K562 (cell line): ENCODE measurements at regions not wholly inside any gene's neighbourhood (a gene's known extent, or its start where the extent isn't known, plus 50 kb on each side); places are given as distances from the start of the nearest gene placed in this dataset.

Source experiments
- HLTF ChIP-seq: fragments of 450-650 bp; IDR thresholded peaks from 2 replicates; pipeline ENCODE4 v1.6.1; 2016
- PRMT5 ChIP-seq: sonication (generic); formaldehyde crosslinking; IDR thresholded peaks from 2 replicates; pipeline ENCODE4 v1.5.0; 2020; ENCODE audit warnings: missing genetic modification reagents
- ZNF263 ChIP-seq: sonication (generic); formaldehyde crosslinking; IDR thresholded peaks from 2 replicates; pipeline ENCODE4 v1.8.0; 2022; ENCODE audit warnings: mild to moderate bottlenecking, missing genetic modification reagents, borderline replicate concordance
- ZNF282 ChIP-seq: sonication (generic); formaldehyde crosslinking; IDR thresholded peaks from 2 replicates; pipeline ENCODE4 v1.8.1; 2023; ENCODE audit warnings: missing genetic modification reagents
- TF ChIP-seq, protein P1 (sequence below): fragments of 200-600 bp; sonication (generic); IDR thresholded peaks from one replicate; pipeline ENCODE4 v1.6.1; 2012; ENCODE audit warnings: mild to moderate bottlenecking, low read depth, low read length, inconsistent platforms
- TF ChIP-seq, protein P2 (sequence below), 2 experiments: fragments of 150-350 bp in 1 of 2; IDR thresholded peaks; 2 replicates each; pipeline ENCODE4 v1.6.1; 2012 to 2016; ENCODE audit warnings: low read depth in 2 of 2, low read length in 2 of 2, mild to moderate bottlenecking in 1 of 2, moderate library complexity in 1 of 2
- TF ChIP-seq, protein P3 (sequence below): sonication (generic); formaldehyde crosslinking; IDR thresholded peaks from 2 replicates; pipeline ENCODE4 v1.8.1; 2022; ENCODE audit warnings: missing genetic modification reagents
- TF ChIP-seq, protein P4 (sequence below): fragments of 450-650 bp; IDR thresholded peaks from 2 replicates; pipeline ENCODE4 v1.6.1; 2016

- TF ChIP-seq, protein P1, sequence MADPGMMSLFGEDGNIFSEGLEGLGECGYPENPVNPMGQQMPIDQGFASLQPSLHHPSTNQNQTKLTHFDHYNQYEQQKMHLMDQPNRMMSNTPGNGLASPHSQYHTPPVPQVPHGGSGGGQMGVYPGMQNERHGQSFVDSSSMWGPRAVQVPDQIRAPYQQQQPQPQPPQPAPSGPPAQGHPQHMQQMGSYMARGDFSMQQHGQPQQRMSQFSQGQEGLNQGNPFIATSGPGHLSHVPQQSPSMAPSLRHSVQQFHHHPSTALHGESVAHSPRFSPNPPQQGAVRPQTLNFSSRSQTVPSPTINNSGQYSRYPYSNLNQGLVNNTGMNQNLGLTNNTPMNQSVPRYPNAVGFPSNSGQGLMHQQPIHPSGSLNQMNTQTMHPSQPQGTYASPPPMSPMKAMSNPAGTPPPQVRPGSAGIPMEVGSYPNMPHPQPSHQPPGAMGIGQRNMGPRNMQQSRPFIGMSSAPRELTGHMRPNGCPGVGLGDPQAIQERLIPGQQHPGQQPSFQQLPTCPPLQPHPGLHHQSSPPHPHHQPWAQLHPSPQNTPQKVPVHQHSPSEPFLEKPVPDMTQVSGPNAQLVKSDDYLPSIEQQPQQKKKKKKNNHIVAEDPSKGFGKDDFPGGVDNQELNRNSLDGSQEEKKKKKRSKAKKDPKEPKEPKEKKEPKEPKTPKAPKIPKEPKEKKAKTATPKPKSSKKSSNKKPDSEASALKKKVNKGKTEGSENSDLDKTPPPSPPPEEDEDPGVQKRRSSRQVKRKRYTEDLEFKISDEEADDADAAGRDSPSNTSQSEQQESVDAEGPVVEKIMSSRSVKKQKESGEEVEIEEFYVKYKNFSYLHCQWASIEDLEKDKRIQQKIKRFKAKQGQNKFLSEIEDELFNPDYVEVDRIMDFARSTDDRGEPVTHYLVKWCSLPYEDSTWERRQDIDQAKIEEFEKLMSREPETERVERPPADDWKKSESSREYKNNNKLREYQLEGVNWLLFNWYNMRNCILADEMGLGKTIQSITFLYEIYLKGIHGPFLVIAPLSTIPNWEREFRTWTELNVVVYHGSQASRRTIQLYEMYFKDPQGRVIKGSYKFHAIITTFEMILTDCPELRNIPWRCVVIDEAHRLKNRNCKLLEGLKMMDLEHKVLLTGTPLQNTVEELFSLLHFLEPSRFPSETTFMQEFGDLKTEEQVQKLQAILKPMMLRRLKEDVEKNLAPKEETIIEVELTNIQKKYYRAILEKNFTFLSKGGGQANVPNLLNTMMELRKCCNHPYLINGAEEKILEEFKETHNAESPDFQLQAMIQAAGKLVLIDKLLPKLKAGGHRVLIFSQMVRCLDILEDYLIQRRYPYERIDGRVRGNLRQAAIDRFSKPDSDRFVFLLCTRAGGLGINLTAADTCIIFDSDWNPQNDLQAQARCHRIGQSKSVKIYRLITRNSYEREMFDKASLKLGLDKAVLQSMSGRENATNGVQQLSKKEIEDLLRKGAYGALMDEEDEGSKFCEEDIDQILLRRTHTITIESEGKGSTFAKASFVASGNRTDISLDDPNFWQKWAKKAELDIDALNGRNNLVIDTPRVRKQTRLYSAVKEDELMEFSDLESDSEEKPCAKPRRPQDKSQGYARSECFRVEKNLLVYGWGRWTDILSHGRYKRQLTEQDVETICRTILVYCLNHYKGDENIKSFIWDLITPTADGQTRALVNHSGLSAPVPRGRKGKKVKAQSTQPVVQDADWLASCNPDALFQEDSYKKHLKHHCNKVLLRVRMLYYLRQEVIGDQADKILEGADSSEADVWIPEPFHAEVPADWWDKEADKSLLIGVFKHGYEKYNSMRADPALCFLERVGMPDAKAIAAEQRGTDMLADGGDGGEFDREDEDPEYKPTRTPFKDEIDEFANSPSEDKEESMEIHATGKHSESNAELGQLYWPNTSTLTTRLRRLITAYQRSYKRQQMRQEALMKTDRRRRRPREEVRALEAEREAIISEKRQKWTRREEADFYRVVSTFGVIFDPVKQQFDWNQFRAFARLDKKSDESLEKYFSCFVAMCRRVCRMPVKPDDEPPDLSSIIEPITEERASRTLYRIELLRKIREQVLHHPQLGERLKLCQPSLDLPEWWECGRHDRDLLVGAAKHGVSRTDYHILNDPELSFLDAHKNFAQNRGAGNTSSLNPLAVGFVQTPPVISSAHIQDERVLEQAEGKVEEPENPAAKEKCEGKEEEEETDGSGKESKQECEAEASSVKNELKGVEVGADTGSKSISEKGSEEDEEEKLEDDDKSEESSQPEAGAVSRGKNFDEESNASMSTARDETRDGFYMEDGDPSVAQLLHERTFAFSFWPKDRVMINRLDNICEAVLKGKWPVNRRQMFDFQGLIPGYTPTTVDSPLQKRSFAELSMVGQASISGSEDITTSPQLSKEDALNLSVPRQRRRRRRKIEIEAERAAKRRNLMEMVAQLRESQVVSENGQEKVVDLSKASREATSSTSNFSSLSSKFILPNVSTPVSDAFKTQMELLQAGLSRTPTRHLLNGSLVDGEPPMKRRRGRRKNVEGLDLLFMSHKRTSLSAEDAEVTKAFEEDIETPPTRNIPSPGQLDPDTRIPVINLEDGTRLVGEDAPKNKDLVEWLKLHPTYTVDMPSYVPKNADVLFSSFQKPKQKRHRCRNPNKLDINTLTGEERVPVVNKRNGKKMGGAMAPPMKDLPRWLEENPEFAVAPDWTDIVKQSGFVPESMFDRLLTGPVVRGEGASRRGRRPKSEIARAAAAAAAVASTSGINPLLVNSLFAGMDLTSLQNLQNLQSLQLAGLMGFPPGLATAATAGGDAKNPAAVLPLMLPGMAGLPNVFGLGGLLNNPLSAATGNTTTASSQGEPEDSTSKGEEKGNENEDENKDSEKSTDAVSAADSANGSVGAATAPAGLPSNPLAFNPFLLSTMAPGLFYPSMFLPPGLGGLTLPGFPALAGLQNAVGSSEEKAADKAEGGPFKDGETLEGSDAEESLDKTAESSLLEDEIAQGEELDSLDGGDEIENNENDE, result no peak
- TF ChIP-seq ZNF282 (no peak), ZNF263 (CRISPR knock-in tag) (no peak), PRMT5 (CRISPR knock-in tag) (no peak), HLTF (no peak)
- TF ChIP-seq, protein P2, sequence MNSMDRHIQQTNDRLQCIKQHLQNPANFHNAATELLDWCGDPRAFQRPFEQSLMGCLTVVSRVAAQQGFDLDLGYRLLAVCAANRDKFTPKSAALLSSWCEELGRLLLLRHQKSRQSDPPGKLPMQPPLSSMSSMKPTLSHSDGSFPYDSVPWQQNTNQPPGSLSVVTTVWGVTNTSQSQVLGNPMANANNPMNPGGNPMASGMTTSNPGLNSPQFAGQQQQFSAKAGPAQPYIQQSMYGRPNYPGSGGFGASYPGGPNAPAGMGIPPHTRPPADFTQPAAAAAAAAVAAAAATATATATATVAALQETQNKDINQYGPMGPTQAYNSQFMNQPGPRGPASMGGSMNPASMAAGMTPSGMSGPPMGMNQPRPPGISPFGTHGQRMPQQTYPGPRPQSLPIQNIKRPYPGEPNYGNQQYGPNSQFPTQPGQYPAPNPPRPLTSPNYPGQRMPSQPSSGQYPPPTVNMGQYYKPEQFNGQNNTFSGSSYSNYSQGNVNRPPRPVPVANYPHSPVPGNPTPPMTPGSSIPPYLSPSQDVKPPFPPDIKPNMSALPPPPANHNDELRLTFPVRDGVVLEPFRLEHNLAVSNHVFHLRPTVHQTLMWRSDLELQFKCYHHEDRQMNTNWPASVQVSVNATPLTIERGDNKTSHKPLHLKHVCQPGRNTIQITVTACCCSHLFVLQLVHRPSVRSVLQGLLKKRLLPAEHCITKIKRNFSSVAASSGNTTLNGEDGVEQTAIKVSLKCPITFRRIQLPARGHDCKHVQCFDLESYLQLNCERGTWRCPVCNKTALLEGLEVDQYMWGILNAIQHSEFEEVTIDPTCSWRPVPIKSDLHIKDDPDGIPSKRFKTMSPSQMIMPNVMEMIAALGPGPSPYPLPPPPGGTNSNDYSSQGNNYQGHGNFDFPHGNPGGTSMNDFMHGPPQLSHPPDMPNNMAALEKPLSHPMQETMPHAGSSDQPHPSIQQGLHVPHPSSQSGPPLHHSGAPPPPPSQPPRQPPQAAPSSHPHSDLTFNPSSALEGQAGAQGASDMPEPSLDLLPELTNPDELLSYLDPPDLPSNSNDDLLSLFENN (IDR thresholded peaks at IDR 0.05; ENCODE audit: low read depth in 2 of 2, low read length in 2 of 2), result no peak
- TF ChIP-seq, protein P3, sequence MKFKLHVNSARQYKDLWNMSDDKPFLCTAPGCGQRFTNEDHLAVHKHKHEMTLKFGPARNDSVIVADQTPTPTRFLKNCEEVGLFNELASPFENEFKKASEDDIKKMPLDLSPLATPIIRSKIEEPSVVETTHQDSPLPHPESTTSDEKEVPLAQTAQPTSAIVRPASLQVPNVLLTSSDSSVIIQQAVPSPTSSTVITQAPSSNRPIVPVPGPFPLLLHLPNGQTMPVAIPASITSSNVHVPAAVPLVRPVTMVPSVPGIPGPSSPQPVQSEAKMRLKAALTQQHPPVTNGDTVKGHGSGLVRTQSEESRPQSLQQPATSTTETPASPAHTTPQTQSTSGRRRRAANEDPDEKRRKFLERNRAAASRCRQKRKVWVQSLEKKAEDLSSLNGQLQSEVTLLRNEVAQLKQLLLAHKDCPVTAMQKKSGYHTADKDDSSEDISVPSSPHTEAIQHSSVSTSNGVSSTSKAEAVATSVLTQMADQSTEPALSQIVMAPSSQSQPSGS, result no peak
- TF ChIP-seq, protein P4, sequence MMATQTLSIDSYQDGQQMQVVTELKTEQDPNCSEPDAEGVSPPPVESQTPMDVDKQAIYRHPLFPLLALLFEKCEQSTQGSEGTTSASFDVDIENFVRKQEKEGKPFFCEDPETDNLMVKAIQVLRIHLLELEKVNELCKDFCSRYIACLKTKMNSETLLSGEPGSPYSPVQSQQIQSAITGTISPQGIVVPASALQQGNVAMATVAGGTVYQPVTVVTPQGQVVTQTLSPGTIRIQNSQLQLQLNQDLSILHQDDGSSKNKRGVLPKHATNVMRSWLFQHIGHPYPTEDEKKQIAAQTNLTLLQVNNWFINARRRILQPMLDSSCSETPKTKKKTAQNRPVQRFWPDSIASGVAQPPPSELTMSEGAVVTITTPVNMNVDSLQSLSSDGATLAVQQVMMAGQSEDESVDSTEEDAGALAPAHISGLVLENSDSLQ, result peak; percentile 23; the same call in 1 of the 2 replicates
These were observed 119.0 kb upstream of the ATP2B1 start (continued) for GRCh38 chr12:89827592-89827991.
